ENCODE measurements at regions not wholly inside any gene's neighbourhood (a gene's known extent, or its start where the extent isn't known, plus 50 kb on each side); places are given as distances from the start of the nearest gene placed in this dataset.
A peak's percentile ranks its signal among the peaks of the same experiment; 100 is the strongest.

GRCh38 chr15:37206690-37207089, 106.3 kb upstream of the MEIS2 start:
- no peak for TF ChIP-seq CTCF (IDR thresholded peaks at IDR 0.05; ENCODE audit: low read depth, low read length, missing input control)
- TF ChIP-seq FOXA1 (IDR thresholded peaks at IDR 0.05), result peak; percentile 83
- TF ChIP-seq REST (IDR thresholded peaks at IDR 0.05), result peak; percentile 67
- TF ChIP-seq JUND (IDR thresholded peaks at IDR 0.05), result peak in 1 of 2 donors; percentile 64
- no peak for TF ChIP-seq ZBTB33 (IDR thresholded peaks at IDR 0.05)
- TF ChIP-seq RXRA (IDR thresholded peaks at IDR 0.05), result peak; percentile 24 to 60
- peak; percentile 88 for TF ChIP-seq SP1 (IDR thresholded peaks at IDR 0.05)
- TF ChIP-seq YY1 (IDR thresholded peaks at IDR 0.05), result peak; percentile 67
- TF ChIP-seq GABPA (IDR thresholded peaks at IDR 0.05 in 1 of 2, conservative IDR thresholded peaks at IDR 0.05 in 1 of 2), result no peak
- no peak for TF ChIP-seq TAF1 (conservative IDR thresholded peaks at IDR 0.05)
- TF ChIP-seq ATF3 (IDR thresholded peaks at IDR 0.05), result no peak

Measured in liver (tissue), 3 donors.